ENCODE measurements at regions not wholly inside any gene's neighbourhood (a gene's known extent, or its start where the extent isn't known, plus 50 kb on each side); places are given as distances from the start of the nearest gene placed in this dataset.
A peak's percentile ranks its signal among the peaks of the same experiment; 100 is the strongest.

DNA sequence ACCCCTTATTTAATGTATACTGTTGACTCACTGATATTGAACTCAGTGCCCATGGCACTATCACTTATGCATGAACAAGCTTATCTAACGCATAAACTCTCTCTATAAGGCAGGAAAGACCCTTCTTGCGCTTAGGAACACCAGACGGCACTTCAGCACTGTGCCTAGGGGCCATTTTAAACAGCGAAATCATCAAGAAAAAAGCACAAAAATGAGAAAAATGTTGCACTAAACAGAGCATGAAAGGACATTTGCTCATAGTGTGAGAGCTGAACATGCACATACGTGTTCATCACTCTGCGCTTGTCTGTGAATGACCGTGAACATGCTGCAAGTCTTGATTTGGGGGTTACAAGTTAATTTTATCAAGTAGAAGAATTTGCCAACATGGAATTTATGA, 109.6 kb downstream of the WDR11 start:
- no peak for DNase-seq

- DNase-seq, result no peak
Observed at GRCh38 chr10:120961795-120962755, 110.9 kb downstream of the WDR11 start.

DNA sequence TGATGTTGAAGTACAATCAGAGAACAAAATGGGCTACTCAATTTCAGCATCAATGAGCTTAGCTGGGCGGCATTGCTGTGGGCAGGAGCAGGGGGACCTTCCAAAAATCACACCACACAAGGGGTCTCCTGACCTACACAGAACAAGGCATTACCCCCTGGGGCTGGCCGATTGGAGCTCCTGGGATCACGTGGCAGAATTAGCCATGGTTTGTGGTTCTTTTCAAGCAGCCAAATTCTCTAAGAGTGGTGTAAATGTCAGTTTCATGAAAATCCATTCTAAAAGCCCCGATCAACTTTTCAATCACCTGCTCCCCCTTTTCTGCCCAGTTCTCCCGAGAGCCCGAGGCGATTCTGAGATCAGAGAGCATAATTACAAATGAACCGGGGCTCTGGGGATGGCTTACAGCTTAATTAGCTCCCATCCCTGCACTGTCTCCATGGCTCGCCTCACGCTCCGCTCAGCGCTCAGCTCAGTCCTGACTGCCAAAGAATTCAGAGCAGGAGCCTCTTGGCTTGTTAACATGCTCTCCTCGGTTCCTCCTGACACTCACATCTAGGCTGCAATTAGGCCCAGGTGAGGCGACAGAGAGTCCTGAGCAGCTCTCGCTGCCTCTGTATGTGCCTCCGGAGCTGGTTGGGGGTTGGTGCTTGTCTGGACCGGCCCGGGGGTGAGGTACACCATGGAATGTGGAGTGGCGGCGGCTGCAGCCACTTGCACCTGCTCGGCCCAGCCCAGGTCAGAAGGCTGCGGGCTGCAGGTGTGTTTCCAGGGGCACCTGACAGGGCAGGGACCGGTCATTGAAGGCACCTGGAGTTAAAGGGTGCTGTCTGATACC, 111.8 kb downstream of the WDR11 start:
- no peak for DNase-seq

GRCh38 chr10:120963594-120964220, 112.5 kb downstream of the WDR11 start:
- no peak for DNase-seq

GRCh38 chr10:120966657-120967045, 115.5 kb downstream of the WDR11 start:
- DNase-seq, result no peak

GRCh38 chr10:120969219-120969645, 118.1 kb downstream of the WDR11 start:
- DNase-seq, result no peak

DNA sequence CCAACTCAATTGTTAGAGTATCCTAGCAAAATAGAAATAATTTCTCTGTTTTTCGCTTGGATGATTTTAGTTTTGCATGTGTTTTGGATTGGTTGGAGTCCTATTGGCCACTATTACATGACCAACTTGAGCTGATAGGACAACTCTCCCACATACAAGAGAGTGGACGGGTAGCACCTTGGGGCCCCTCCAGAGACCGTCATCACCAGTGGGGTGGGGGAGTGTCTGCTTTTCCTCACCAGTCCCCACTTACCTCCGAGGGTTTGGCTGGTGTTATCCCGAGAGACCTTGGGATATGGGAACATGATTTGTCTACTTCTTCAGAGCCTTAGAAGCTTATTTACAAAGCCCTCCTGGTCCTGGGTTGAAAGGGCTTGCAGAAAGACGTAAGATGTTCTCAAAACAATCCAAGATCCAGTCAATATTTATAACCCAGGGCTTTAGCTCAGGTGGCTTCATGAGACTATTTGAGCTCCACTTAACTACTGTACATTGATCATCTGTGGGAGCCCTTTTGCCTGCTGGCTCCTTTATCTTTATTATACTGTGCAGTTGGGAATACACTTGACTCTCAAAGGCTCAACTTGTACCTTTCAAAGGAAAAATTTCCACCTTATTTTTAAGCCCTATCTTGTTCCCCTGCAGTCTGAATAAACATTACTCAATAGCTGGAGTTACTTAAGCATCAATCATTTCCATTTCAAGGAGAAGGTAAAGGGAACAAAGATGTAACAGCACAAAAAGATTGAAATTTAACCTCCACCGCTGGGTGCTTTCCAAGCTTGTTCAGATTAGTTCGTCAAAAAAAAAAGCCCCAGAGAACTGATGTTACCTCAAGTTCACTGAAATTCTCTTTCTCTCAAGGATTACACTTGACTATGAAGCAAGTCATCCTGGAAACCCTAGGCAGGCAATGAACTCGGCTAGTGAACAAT, 119.7 kb downstream of the WDR11 start:
- DNase-seq, result no peak

DNA sequence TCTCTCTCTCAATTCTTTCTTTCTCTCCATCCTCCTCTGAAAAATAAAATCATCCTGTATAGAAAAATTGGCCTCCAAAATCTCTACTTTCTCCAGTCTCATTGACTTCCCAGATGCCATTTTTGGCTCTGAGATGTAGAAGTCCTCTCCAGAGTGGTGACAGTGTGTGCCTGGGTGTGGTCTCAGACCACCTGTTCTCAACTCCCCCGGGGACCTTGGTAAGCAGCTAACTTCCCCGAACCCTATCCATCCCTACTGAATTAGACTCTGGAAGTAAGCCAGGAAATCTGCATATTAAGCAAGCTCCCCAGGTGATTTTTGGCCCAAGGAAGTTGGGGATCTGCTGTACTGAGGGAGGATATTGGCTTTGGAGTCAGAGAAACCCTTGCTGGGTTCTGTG, 120.5 kb downstream of the WDR11 start:
- DNase-seq, result no peak

DNA sequence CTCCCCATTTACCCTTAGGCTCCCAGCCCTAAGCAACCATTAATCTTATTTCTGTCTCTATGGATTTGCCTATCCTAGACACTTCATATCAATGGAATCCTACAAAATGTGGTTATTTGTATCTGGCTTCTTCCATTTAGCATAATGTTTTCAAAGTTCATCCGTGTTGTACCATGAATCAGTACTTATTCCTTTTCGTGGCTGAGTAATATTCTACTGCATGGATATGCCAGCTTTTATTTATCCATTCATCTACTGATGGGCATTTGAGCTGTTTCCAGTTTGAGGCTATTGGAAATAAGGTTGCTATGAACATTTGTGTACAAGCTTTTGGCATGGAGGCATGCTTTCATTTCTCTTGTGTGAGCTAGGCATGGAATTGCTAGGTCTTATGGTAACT, 121.1 kb downstream of the WDR11 start:
- no peak for DNase-seq

DNA sequence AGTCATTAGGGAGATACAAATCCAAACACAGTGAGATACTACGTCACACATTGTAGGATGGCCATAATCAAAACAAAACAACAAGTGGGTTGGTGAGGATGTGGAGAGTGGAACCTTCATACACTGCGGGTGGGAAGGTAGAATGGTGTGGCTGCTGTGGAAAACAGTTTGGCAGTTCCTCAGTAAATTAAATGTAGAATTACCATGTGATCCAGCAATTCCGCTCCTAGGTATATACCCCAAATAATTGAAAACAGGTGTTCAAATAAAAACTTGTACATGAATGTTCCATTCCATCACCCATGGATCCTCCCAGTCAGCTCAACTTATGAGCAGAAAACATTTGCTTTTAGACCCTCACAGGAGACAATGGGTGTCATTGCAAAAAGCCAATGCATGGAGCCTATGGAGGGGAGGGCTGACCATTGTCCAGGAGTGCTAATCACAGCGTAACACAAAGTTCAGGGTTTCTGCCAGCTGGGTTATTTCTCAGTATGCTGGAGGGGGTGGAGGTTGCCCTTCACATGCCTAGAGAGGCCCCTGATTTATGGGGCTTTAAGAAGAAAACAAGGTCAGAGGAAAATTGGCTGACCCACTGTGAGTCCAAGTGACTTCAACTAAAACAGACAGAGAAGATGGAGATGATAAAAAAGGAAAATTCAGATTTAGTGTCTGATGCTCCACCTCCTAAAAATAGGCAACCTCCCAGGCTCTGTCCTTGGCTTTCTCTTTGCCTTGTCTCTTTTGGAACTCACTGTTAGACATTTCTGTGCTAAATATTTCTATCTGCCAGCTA, 124.1 kb downstream of the WDR11 start:
- DNase-seq, result no peak

DNA sequence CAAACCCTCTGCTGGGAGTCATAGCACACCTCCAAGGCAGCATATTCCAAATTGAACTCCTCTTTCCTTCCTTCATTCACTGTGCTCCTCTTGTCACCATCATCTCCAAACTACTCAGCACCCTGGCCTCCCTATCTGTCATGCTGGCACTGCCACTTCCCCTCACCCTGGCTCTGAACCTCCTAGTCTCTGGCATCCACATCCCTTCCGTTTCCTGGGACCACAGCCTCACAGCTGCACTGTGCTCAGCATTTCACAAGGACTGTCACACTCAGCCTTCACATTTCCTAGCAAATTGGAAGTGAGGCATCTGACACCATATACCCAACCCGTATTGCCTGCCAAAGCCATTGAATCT, 124.7 kb downstream of the WDR11 start:
- no peak for DNase-seq

DNA sequence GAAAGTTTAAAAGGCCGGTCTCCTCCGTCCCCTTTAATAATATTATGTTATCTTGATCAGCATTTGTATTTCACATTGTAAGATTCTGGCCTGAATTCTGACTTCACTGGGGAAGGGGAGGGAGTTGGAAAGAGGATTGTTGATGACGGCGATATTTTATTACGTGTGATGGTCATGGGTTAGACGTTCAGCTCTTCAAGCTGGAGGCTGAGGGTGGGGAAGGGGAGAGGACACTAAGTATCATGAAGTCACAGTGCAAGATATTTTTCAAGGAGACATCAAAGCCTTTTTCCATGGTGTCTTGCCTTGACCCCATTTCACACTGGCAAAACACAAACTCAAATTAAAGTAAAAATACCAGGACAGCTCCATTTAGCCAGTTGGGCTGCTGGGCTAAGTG, 126.7 kb downstream of the WDR11 start:
- no peak for DNase-seq

- no peak for DNase-seq
Observed at GRCh38 chr10:120978589-120979252, 127.6 kb downstream of the WDR11 start.

GRCh38 chr10:120979435-120980278, 128.5 kb downstream of the WDR11 start:
- peak; percentile 4 for DNase-seq

- DNase-seq, result no peak
Observed at GRCh38 chr10:120980279-120981255, 129.4 kb downstream of the WDR11 start.

GRCh38 chr10:120981601-120982391, 130.6 kb downstream of the WDR11 start:
- no peak for DNase-seq

DNA sequence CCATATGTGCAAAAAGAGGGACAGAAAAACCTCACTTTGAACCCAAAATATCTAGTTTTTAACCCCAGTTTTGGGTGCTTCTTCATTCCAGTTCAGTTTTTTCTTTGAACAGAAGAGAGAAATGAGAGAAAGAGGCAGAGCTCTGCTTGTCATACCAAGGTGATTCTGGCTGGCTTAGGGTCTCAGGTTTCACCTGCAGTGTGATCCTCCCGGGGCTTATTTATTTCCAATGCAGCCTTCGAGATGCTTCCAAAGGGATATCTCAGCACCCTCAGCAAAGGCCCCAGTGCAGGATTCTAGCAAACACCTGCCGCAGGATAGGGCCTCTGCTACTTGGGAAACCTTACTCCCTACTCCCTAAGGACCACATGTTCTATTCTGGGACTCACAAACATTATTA, 131.3 kb downstream of the WDR11 start:
- no peak for DNase-seq

GRCh38 chr10:120983721-120984120, 132.6 kb downstream of the WDR11 start:
- DNase-seq, result no peak
